GM21825 (cell line): ENCODE measurements at regions not wholly inside any gene's neighbourhood (a gene's known extent, or its start where the extent isn't known, plus 50 kb on each side); places are given as distances from the start of the nearest gene placed in this dataset.
"Not testable (repeated sequence)": the region's sequence is repeated elsewhere in the genome, so short reads cannot be mapped to it uniquely, and the experiment has no call there.

Source experiments
- ATAC-seq: cut with Tn5 transposase; IDR thresholded peaks from one replicate; pipeline ENCODE4 v1.9.1; 2021; ENCODE audit warnings: mild to moderate bottlenecking, moderate library complexity; ENCODE audit not compliant: unreplicated experiment

- ATAC-seq, result no peak
These were observed 125.8 kb downstream of the MRPL14 start for GRCh38 chr6:44001318-44002066.

- peak; percentile 47 for ATAC-seq
These were observed 126.9 kb downstream of the MRPL14 start for GRCh38 chr6:44000164-44000842.

- no peak for ATAC-seq
These were observed 127.6 kb downstream of the MRPL14 start for GRCh38 chr6:43999628-44000027.

GRCh38 chr6:43998592-43999243, 128.5 kb downstream of the MRPL14 start:
- ATAC-seq, result not testable (repeated sequence)

GRCh38 chr6:43997990-43998585, 129.2 kb downstream of the MRPL14 start:
- ATAC-seq, result not testable (repeated sequence)

- no peak for ATAC-seq
These were observed 129.9 kb downstream of the MRPL14 start for GRCh38 chr6:43997345-43997677.

GRCh38 chr6:43996618-43997344, 130.5 kb downstream of the MRPL14 start:
- ATAC-seq, result no peak

- ATAC-seq, result no peak
These were observed 132.1 kb downstream of the MRPL14 start for GRCh38 chr6:43995137-43995536.

- no peak for ATAC-seq
These were observed 133.2 kb downstream of the MRPL14 start for GRCh38 chr6:43993881-43994523.

GRCh38 chr6:43992783-43993644, 134.2 kb downstream of the MRPL14 start:
- ATAC-seq, result no peak

- no peak for ATAC-seq
These were observed 135.1 kb downstream of the MRPL14 start for GRCh38 chr6:43992126-43992663.

GRCh38 chr6:43990627-43991619, 136.3 kb downstream of the MRPL14 start:
- ATAC-seq, result no peak

GRCh38 chr6:43990275-43990626, 137.0 kb downstream of the MRPL14 start:
- no peak for ATAC-seq

- no peak for ATAC-seq
These were observed 137.6 kb downstream of the MRPL14 start for GRCh38 chr6:43989581-43990146.

- ATAC-seq, result no peak
These were observed 138.5 kb downstream of the MRPL14 start for GRCh38 chr6:43988801-43989200.

GRCh38 chr6:43987838-43988439, 139.3 kb downstream of the MRPL14 start:
- no peak for ATAC-seq

- ATAC-seq, result no peak
These were observed 141.0 kb downstream of the MRPL14 start for GRCh38 chr6:43986177-43986825.
